ENCODE measurements at regions not wholly inside any gene's neighbourhood (a gene's known extent, or its start where the extent isn't known, plus 50 kb on each side); places are given as distances from the start of the nearest gene placed in this dataset.
"Not testable (repeated sequence)": the region's sequence is repeated elsewhere in the genome, so short reads cannot be mapped to it uniquely, and the experiment has no call there.

- DNase-seq (ENCODE audit: low read depth) = no peak
- TF ChIP-seq, protein P1, sequence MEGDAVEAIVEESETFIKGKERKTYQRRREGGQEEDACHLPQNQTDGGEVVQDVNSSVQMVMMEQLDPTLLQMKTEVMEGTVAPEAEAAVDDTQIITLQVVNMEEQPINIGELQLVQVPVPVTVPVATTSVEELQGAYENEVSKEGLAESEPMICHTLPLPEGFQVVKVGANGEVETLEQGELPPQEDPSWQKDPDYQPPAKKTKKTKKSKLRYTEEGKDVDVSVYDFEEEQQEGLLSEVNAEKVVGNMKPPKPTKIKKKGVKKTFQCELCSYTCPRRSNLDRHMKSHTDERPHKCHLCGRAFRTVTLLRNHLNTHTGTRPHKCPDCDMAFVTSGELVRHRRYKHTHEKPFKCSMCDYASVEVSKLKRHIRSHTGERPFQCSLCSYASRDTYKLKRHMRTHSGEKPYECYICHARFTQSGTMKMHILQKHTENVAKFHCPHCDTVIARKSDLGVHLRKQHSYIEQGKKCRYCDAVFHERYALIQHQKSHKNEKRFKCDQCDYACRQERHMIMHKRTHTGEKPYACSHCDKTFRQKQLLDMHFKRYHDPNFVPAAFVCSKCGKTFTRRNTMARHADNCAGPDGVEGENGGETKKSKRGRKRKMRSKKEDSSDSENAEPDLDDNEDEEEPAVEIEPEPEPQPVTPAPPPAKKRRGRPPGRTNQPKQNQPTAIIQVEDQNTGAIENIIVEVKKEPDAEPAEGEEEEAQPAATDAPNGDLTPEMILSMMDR (conservative IDR thresholded peaks at IDR 0.05; ENCODE audit: low read depth, low read length) = no peak
- no peak overlapping the region for H3K4me3 ChIP-seq (ENCODE audit: low read length)
Observed at GRCh38 chr21:14040386-14040785, 170.4 kb downstream of the LIPI start.

- not testable (repeated sequence) for DNase-seq (ENCODE audit: low read depth); H3K4me3 ChIP-seq (ENCODE audit: low read length)
Observed at GRCh38 chr21:14028619-14029018, 182.1 kb downstream of the LIPI start.

GRCh38 chr21:14027235-14027869, 183.4 kb downstream of the LIPI start:
- H3K4me3 ChIP-seq (ENCODE audit: low read length) = peak overlapping the region; percentile 73
- DNase-seq (ENCODE audit: low read depth) = peak; percentile 35

- H3K4me3 ChIP-seq (ENCODE audit: low read length); DNase-seq (ENCODE audit: low read depth): not testable (repeated sequence)
Observed at GRCh38 chr21:14020108-14020507, 190.6 kb downstream of the LIPI start.

- H3K4me3 ChIP-seq (ENCODE audit: low read length); DNase-seq (ENCODE audit: low read depth): not testable (repeated sequence)
Observed at GRCh38 chr21:14015841-14016240, 194.9 kb downstream of the LIPI start.

GRCh38 chr21:14013623-14014498, 196.9 kb downstream of the LIPI start:
- H3K4me3 ChIP-seq (ENCODE audit: low read length); DNase-seq (ENCODE audit: low read depth): not testable (repeated sequence)

- TF ChIP-seq, protein P1 (conservative IDR thresholded peaks at IDR 0.05; ENCODE audit: low read depth, low read length) = no peak
- DNase-seq (ENCODE audit: low read depth) = no peak
- H3K4me3 ChIP-seq (ENCODE audit: low read length) = no peak overlapping the region
Observed at GRCh38 chr21:14013056-14013603, 197.6 kb downstream of the LIPI start.

DNA sequence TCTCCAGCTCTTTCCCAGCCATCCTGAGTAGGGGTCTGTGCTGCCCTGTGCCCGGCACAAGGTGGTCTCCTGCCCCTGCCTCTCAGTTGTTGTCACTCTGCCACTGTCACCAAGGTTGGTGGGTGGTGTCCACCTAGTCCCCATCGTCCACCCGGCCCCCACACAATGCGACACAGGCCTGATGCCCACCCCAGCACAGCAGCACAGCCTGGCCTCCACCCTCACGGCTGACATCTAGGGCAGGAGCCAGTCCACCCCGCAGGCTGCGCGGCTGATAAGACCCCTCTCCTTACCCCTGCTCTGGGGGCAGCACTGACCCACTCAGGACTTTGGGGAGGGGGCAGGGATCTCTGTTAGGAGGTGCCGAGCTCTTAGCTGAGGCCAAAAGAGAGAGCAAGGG, 198.3 kb downstream of the LIPI start:
- TF ChIP-seq, protein P1 (conservative IDR thresholded peaks at IDR 0.05; ENCODE audit: low read depth, low read length) = no peak
- no peak overlapping the region for H3K4me3 ChIP-seq (ENCODE audit: low read length)
- no peak for DNase-seq (ENCODE audit: low read depth)

- H3K4me3 ChIP-seq (ENCODE audit: low read length); DNase-seq (ENCODE audit: low read depth): not testable (repeated sequence)
Observed at GRCh38 chr21:14011751-14012150, 199.0 kb downstream of the LIPI start.

- H3K4me3 ChIP-seq (ENCODE audit: low read length); DNase-seq (ENCODE audit: low read depth): not testable (repeated sequence)
Observed at GRCh38 chr21:14011149-14011548, 199.6 kb downstream of the LIPI start.

DNA sequence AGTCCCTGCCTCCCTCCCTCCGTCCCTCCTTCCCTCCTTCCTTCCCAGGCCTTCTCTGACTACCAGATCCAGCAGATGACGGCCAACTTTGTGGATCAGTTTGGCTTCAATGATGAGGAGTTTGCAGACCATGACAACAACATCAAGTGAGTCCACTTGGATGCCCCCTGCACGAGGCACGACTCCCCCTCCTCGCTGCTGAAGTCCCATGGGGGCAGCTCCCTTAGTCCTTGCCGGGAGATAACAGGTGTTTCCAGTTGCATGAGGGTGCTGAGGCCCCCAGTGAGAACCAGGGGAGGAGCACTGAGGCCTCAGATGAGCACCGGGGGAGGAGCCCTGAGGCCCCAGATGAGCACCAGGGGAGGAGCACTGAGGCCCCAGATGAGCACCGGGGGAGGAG, 200.0 kb downstream of the LIPI start:
- TF ChIP-seq, protein P1 (conservative IDR thresholded peaks at IDR 0.05; ENCODE audit: low read depth, low read length) = no peak
- H3K4me3 ChIP-seq (ENCODE audit: low read length) = no peak overlapping the region
- no peak for DNase-seq (ENCODE audit: low read depth)

GRCh38 chr21:14009990-14010389, 200.8 kb downstream of the LIPI start:
- H3K4me3 ChIP-seq (ENCODE audit: low read length); DNase-seq (ENCODE audit: low read depth): not testable (repeated sequence)

- H3K4me3 ChIP-seq (ENCODE audit: low read length); DNase-seq (ENCODE audit: low read depth): not testable (repeated sequence)
Observed at GRCh38 chr21:14009238-14009981, 201.3 kb downstream of the LIPI start.

GRCh38 chr21:14008436-14008835, 202.3 kb downstream of the LIPI start:
- not testable (repeated sequence) for DNase-seq (ENCODE audit: low read depth); H3K4me3 ChIP-seq (ENCODE audit: low read length)

Measured in retinal pigment epithelial cell (primary cell).